T1000 (cell line): ENCODE measurements at regions not wholly inside any gene's neighbourhood (a gene's known extent, or its start where the extent isn't known, plus 50 kb on each side); places are given as distances from the start of the nearest gene placed in this dataset.
"Not testable (repeated sequence)": the region's sequence is repeated elsewhere in the genome, so short reads cannot be mapped to it uniquely, and the experiment has no call there.

Source experiments
- DNase-seq: peaks from one replicate; lab custom pipeline; 2025; ENCODE audit warnings: mixed read lengths; lab: John Stamatoyannopoulos, UW

GRCh38 chr5:83802686-83803085 lies 82.0 kb upstream of the HAPLN1 start:
- DNase-seq: no peak

- no peak for DNase-seq
Observed at GRCh38 chr5:83800201-83800600, 79.5 kb upstream of the HAPLN1 start.

GRCh38 chr5:83799020-83799419 lies 78.4 kb upstream of the HAPLN1 start:
- DNase-seq: not testable (repeated sequence)

GRCh38 chr5:83789371-83789770 lies 68.7 kb upstream of the HAPLN1 start:
- no peak for DNase-seq

- no peak for DNase-seq
Observed at GRCh38 chr5:83787631-83788030, 67.0 kb upstream of the HAPLN1 start.

GRCh38 chr5:83785176-83785668 lies 64.6 kb upstream of the HAPLN1 start:
- no peak for DNase-seq

- no peak for DNase-seq
Observed at GRCh38 chr5:83780699-83781350, 60.2 kb upstream of the HAPLN1 start.

- no peak for DNase-seq
Observed at GRCh38 chr5:83777856-83778255, 57.2 kb upstream of the HAPLN1 start.

GRCh38 chr5:83776437-83777031 lies 55.9 kb upstream of the HAPLN1 start:
- no peak for DNase-seq
